ENCODE measurements at regions not wholly inside any gene's neighbourhood (a gene's known extent, or its start where the extent isn't known, plus 50 kb on each side); places are given as distances from the start of the nearest gene placed in this dataset.

DNA sequence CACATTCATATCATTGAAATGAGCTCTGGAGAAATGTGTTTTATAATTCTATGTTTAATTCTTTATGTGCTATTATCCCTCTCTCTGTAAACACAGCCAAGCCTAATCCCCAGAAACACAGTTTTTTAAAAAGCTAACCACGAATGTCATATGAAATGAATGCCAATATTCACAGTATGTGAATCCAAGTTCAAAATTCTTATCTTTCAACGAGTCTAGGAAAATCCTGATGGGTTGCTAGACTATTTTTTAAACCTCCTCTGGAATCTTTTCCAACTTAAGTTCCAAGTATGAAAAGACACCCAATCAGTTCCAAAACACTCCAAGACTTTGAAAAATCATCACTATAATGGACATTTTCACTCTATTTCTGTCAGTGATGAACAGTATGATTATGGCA, 689.3 kb downstream of the HACE1 start:
- DNase-seq = no peak

DNA sequence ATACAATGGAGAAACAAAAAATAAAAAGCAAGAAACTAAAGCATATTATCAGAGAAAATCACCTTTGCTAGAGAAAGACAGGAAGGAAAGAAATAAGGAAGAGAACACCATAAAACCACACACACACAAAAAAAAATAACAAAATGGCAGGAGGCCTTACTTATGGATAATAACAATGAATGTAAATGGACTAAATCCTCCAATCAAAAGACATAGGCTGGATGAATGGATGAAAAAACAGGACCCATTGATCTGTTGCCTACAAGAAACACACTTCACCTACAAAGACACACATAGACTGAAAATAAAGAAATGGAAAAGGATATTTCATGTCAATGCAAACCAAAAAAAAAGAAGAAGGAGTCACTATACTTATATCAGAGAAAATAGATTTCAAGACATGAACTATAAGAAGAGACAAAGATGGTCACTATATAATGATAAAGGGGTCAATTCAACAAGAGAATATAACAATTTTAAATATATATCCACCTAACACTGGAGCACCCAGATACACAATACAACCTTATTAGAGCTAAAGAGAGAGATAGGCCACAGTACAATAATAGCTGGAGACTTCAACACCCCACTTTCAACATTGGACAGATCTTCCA, 693.6 kb downstream of the HACE1 start:
- DNase-seq = no peak

- no peak for DNase-seq
Measured at GRCh38 chr6:104162036-104162669, 697.6 kb downstream of the HACE1 start.

- DNase-seq = no peak
Measured at GRCh38 chr6:104159045-104159618, 700.6 kb downstream of the HACE1 start.

- no peak for DNase-seq
Measured at GRCh38 chr6:104143757-104144156, 716.0 kb downstream of the HACE1 start.

GRCh38 chr6:104134876-104135275, 724.8 kb downstream of the HACE1 start:
- no peak for DNase-seq

- DNase-seq = no peak
Measured at GRCh38 chr6:104130343-104130742, 729.4 kb downstream of the HACE1 start.

GRCh38 chr6:104126315-104127005, 733.3 kb downstream of the HACE1 start:
- no peak for DNase-seq

DNA sequence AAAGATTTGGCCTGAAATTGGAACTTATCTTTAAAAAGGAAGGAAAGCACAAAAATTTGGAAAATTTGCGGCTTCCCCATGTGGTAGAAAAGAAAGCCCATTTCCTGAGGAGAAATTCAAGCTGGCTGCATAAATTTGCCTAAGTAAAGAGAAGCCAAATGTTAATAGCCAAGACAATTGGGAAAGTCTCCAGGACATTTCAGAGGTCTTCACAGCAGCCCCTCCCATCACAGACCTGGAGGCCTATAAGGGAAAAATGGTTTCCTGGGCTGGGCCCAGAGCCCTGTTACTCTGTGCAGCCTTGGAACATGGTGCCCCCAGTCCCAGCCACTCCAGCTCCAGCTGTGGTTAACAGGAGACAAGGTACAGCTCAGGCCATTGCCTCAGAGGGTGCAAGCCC, 736.5 kb downstream of the HACE1 start:
- no peak for DNase-seq

GRCh38 chr6:104118274-104118673, 741.4 kb downstream of the HACE1 start:
- DNase-seq = no peak

- DNase-seq = no peak
Measured at GRCh38 chr6:104109806-104110205, 749.9 kb downstream of the HACE1 start.

- DNase-seq = no peak
Measured at GRCh38 chr6:104108634-104109033, 751.1 kb downstream of the HACE1 start.

DNA sequence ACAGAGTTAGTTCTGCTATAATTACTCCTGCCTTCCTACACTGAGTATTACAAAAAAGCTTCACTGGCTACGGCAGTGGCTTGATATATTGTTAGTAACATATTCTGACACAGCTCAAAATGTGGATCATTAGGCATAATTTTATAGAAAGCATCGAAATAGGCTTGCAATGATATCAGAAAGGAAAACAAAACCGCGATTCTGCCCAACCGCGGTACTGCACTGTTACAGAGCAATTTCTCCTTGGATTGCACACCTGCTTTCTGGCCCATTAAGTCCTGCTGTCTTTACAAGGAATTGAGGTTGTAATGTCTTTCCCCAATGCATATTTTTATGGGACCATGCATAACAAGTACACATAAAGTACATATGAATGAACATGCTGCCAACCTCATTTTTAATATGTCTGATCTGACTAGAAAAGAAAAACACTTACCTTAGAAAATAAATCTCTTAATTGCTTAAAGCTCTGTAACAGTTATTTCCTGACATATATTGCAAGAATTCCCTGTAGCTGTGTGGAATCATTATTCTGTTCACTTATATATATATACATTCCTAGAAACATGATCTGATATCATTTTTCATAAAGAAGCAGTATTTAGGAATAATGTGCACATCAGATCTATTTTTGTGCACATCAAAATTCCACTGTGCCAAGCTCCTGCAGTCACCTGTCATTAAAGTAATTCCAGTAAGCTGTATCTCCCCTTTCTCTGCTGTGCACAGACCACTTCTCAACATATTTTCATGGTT, 763.9 kb downstream of the HACE1 start:
- DNase-seq = no peak

- DNase-seq = no peak
Measured at GRCh38 chr6:104087765-104088164, 772.0 kb downstream of the HACE1 start.

DNA sequence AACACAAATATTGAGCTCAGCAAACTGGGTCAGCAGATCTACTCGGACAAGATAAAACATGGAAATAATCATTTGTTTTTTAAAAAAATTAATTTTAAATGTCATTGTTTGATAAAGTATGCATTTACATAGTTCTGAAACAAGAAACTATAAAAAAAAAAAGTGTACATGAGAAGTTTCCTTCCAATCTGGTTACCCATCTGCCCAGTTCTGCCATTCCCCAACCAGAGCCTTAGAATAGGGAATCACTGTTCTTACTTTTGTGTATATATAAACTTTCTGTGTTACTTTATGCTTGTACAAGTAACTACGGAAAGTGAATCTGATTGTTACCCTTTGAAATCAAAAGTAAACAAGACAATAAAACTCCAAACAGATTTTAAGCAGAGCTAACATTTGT, 791.4 kb downstream of the HACE1 start:
- DNase-seq = no peak

DNA sequence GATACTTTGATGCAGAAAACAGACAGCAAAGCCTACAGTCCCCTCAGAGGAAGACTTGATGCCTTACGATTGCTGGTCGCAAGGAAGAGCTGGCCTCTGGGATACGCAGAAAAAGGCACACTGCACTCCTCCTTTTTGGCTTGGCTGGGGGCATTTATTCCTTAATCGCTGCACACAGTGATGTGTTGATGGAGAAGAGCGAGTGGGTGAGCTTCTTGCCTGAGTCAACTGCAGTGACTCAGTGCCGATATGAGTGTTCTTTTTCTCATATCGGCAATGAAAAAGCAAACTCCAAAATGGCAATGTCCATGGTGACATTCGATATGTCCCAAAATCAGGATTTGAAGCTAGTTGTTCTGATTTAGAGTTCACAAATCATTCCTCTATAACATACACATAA, 794.8 kb downstream of the HACE1 start:
- no peak for DNase-seq

- no peak for DNase-seq
Measured at GRCh38 chr6:104050455-104050854, 809.3 kb downstream of the HACE1 start.

GRCh38 chr6:104046426-104046825, 813.3 kb downstream of the HACE1 start:
- DNase-seq = no peak

- DNase-seq = no peak
Measured at GRCh38 chr6:104031346-104031745, 828.4 kb downstream of the HACE1 start.

DNA sequence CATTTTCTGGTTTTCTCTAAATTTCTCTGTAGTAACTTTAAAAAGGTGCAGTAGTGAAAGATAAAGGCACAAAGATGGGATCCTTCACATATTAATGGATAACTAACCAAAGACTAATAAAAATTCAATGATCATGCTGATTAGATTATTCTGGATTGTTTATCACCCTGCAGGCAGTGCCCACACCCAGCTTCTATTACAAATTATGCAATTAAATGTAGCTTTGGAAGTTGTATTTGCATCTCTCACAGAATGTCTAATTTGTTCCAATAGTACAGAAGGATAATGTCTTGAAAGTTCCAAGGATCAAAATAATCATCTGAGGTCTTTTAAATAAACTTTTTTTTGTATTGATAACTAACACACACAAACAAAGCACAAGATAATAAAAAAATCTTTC, 837.6 kb downstream of the HACE1 start:
- no peak for DNase-seq

- DNase-seq = no peak
Measured at GRCh38 chr6:104019075-104019753, 840.5 kb downstream of the HACE1 start.

Data from activated T-cell treated with anti-CD3 and anti-CD28 coated beads, Interleukin-2, amount 50 U/mL, for 48 hours (primary cell).